ENCODE measurements at regions not wholly inside any gene's neighbourhood (a gene's known extent, or its start where the extent isn't known, plus 50 kb on each side); places are given as distances from the start of the nearest gene placed in this dataset.

GRCh38 chr20:40939667-40940066, 89.0 kb upstream of the TOP1 start:
- TF ChIP-seq CTCF (conservative IDR thresholded peaks at IDR 0.05 in 1 of 2, IDR thresholded peaks at IDR 0.05 in 1 of 2; ENCODE audit: extremely low read depth in 1 of 2, insufficient read depth in 1 of 2, low read depth in 1 of 2, low read length in 2 of 2), result no peak
- TF ChIP-seq EZH2 (IDR thresholded peaks at IDR 0.05; ENCODE audit: borderline replicate concordance, low read length), result no peak

Measured in mammary epithelial cell (primary cell).